Fibroblast of skin of scalp (primary cell): ENCODE measurements at regions not wholly inside any gene's neighbourhood (a gene's known extent, or its start where the extent isn't known, plus 50 kb on each side); places are given as distances from the start of the nearest gene placed in this dataset.
A peak's percentile ranks its signal among the peaks of the same experiment; 100 is the strongest.

Experiments
- DNase-seq: peaks from one replicate; pipeline ENCODE4 v3.0.0-alpha.2; 2013

- no peak for DNase-seq
These were observed 209.5 kb downstream of the LPIN1 start for GRCh38 chr2:11955884-11956291.

DNA sequence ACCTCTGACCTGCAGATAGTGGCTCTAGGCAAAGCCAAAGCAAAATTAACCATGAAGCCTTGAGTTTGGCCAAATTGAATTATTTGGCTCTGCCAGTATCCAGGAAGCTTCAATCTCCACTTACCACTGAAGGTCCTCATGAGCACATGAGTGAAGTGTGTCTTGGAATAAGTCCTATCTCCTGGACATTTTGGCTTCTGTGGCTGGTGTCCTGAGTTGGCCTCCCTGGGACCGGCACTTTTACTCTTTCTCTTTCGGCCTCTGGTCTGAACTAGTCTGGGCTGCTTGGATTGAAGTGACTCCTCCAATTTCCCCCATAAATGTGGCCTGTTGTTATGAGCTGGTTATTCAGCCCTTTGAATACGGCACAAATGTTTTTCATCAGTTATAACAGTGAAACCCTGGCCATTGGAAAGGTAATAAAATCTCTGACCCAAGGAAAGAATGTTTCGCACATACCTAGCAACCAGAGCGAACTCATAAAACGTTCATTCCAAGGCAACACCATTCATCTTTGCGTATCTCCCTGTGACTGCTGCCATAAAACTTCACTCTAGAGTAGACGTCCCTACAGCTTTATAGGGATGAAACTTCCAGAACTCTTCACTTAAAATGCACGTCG, 216.4 kb downstream of the LPIN1 start:
- DNase-seq = no peak

- DNase-seq = no peak
These were observed 217.5 kb downstream of the LPIN1 start for GRCh38 chr2:11963966-11964365.

- peak; percentile 73 for DNase-seq
These were observed 221.6 kb downstream of the LPIN1 start for GRCh38 chr2:11967946-11968465.

DNA sequence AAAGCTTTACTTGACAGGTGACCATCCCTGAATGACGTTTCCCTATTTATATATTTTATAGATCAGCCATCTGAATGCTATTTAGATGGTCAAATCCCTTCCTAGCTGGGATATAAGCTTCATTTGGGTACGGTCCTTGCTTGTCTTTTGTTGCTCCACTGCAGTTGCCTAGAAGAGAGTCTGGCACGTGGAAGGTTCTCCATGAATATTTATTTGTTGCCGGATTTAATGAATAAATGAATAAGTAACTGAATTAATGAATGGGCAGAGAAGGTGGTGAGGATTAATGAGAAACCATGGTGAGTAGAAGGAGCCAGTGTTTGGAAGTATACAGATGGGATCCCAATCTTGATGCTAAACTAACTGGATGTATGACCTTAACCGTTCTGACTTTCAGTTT, 222.1 kb downstream of the LPIN1 start:
- no peak for DNase-seq

GRCh38 chr2:11969774-11970173, 223.3 kb downstream of the LPIN1 start:
- no peak for DNase-seq

DNA sequence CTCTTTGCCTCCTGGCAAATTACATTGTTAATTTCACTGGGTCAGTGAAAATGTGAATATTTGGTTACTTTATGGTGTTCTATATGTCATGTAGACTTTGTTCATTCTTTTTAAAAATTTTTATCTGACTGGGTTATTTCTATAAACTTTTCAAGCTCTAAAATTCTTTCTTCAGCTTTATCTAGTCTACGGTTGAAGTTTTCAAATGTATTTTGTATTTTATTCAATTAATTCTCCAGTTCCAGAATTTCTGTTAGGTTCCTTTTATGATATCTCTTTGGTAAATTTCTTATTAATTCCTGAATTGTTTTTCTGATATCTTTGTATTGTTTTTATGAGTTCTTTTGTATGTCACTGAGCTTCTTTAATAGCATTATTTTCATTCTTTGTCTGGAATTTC, 228.1 kb downstream of the LPIN1 start:
- DNase-seq = no peak

- DNase-seq = no peak
These were observed 228.9 kb downstream of the LPIN1 start for GRCh38 chr2:11975373-11975772.

GRCh38 chr2:11976073-11976472, 229.6 kb downstream of the LPIN1 start:
- DNase-seq = peak; percentile 23

DNA sequence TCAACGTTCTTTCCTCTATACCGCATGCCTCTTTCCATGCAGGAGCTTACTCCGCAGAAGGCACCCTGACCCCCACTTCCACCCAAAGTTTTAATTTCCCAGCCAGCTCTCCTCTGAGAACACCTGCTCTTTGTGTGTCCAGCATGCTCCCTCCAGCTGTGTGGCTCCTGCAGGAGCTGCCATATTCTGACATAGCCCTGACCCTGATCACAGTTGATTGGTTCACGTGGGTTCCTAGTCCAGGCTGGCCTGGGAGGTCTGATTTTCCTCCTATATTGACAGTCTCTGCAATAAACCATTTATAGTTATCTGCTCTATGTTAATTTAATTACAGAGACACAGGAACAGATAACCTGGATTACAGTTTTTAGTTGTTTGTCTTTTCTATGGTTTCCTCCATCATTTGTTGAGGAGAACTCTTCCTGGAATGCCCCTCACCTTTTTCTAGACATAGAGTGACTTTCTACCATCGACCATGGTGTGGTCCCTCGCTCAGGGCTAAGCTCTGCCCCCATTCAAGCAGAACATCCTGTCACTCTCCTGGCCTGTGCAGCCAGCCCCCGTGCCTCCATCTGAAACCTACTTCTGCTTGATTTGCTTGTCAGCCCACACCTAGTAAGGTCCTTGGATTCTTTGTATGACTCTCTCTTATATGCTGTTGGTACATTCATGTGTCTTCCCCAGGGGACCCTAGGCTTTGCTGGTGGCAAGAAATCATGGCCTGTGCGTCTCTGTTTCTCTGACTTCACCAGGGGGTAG, 231.5 kb downstream of the LPIN1 start:
- DNase-seq = no peak

DNA sequence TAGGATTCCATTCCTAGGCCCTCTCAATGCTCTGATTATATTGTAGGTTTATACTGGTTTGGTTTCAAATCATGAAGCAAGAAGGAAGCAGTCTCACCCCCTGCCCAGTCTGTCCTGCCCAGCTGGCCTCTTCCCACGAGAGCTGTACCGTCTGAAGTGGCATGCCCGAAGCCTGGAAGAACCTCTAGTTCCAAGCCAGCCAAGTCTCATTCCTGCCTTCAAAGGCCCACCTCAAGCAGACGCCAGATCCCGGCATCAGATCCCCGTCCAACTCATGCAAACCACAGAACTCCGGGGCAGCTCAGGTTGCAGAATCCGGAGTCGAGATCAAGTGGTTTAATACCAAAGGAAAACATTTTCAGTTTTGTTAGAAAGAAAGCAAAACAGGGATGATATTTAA, 234.4 kb downstream of the LPIN1 start:
- no peak for DNase-seq

DNA sequence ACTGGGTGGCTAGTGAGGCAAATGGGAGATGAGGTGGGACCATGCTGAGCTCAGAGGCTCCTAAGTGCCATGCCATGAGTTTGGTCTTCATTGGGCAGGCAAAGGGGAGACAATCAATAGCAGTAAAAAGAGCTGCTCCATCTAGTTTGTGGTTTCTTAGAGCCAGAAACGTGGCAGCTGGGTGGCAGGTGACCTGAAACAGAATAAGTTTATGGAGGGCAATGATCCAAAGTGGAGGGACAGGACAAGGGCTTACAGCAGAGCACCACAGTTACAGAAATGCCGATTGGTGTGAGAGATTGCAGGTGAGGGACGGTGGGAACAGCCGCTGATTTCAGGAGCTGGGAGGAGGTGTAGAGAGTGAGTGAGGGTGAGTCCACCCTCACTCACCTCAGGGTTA, 237.0 kb downstream of the LPIN1 start:
- no peak for DNase-seq

GRCh38 chr2:11983870-11984269, 237.4 kb downstream of the LPIN1 start:
- DNase-seq = no peak

GRCh38 chr2:11984316-11985158, 238.1 kb downstream of the LPIN1 start:
- no peak for DNase-seq

DNA sequence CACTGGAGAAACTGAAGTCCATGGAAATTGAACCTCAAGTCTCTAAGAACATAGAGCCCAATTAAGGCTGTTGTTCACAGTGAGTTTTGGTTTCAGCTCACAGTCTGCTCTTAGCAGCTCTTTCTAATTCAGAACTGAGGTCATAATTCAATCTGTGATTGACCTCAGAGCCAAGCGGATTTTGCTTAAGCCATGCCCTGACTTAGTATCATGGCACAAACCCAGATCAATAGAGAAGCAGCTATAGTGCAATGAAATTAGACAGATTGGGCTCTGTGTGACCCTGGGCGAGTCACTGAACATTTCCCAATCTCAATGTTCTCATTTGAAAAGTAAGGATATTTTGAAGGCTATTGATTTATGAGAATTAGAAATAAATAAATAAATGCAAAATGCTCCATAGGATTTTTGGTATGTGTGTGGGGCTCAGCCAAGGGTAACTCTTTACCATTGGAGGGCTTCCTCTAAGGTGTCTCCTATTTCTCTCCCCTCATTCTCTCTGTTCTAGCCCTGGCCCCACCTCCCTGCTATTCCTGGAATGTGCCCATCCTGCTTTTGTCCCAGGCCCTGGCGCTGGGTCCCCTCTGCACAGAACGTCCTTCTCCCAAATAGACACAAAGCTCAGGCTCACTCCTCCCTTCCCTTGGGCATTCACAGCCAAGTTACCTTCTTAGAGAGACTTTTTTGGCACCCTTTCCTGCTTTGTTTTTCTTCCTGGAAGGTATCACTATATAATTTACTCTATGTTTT, 239.6 kb downstream of the LPIN1 start:
- no peak for DNase-seq

DNA sequence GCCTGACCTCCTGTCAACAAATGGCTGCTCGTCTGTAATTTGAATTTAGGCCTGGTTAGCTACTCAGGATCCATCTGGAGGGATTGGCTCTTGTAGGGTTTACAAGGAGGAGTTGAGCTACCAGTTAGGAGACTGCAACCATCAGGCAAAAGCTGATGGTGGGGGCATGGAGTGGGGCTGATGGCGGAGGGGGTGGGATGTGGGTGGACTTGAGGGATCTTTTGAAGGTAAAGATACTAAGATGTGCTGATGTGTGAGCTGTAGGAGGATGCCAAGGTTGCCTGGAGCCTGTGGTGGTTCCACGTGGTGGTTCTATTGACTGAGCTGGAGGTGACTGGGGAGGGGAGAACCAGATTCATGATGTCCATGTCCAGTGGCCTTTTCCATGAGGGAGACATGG, 240.7 kb downstream of the LPIN1 start:
- no peak for DNase-seq

GRCh38 chr2:11988691-11989353, 242.4 kb downstream of the LPIN1 start:
- no peak for DNase-seq

DNA sequence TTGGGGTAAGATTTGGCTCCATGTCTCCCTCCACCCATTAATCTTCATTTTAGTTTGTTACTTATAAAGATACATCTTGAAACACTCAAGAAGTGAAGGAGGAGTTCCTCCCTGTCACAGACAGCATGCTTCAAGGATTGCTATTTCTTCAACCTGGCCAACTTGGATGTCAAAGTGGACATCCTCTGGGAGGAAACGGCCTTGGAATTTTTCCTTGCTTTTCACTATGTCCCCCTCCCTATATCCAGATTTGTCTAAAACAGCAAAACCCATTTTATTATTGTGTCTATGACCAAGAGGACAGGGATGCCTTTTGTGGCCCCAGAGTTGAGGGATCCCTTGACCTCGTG, 242.9 kb downstream of the LPIN1 start:
- DNase-seq = no peak

DNA sequence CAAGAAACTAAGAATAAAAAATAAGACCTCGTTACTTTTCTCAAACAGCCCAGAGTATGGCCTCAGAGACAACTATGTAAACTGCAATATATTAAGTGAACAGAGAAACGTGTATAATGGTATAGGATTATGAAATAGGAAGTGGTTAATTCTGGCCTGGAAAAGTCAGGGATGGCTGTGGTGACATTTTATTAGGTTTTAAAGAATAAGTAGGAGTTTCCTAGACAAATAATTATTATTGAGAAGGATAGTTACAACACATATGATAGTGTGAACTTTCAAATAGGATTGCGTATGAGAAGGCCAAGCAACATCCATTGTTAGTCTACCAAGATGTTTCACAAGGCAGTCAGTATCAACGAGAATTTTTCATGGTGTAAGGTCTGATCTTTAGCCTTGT, 244.1 kb downstream of the LPIN1 start:
- DNase-seq = no peak

DNA sequence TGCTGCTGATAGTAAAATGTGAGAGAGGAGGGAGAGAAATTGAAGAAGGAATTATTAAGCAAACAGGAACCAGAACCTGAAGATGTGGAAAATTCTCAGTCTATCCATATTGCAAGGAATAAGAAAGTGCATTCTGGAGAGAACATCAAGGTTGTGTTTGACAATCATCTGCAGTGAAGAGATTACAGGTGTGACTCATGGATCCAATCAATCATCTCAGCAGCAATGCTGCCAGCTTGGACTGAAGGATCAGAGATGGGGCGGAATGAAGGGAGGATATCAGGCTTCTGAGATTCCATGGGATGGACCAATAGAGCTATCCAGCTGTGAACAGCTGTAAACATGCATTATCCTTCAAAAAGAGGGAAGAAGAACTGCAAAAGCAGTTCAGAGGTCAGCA, 247.3 kb downstream of the LPIN1 start:
- no peak for DNase-seq

GRCh38 chr2:11995456-11995855, 249.0 kb downstream of the LPIN1 start:
- DNase-seq = peak; percentile 75

DNA sequence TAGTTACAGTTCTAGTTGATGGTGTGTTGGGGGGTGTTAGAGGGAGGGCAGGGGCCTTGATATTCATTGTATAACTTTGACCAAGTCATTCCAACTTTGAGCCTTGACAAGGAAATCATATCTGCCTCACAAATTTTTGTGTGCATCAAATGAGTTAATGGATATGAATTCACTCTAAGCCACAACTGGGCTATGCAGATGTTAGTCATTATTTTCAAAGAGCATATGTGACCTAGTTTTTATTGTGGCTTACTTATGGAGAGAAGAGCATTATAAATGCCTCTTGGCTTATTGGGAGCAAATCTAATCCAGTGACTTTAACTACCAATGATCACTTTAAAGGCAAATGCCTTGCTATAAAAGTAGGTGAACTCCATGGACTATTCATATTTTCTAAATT, 250.2 kb downstream of the LPIN1 start:
- DNase-seq = peak; percentile 86
